GM12865 (cell line): ENCODE measurements at regions not wholly inside any gene's neighbourhood (a gene's known extent, or its start where the extent isn't known, plus 50 kb on each side); places are given as distances from the start of the nearest gene placed in this dataset.

Experiments used
- DNase-seq: peaks from one replicate; pipeline ENCODE4 v3.0.0; 2010; ENCODE audit warnings: low read depth
- H3K4me3 ChIP-seq: 2 replicates; pipeline ENCODE4 v1.5.1; 2011; ENCODE audit warnings: mild to moderate bottlenecking, low read depth, low read length, control low read depth
- CTCF ChIP-seq: IDR thresholded peaks from 2 replicates; pipeline ENCODE4 v1.5.1; 2011; ENCODE audit warnings: low read length, control low read depth, low read depth, inconsistent platforms; ENCODE audit not compliant: insufficient read depth; ENCODE audit errors: missing control alignments

- no peak overlapping the region for H3K4me3 ChIP-seq
- no peak for DNase-seq
- TF ChIP-seq CTCF, result no peak
Observed at GRCh38 chr4:184324939-184325477, 107.3 kb upstream of the ENPP6 start.

- TF ChIP-seq CTCF, result no peak
- H3K4me3 ChIP-seq, result no peak overlapping the region
- DNase-seq, result no peak
Observed at GRCh38 chr4:184322328-184323025, 104.8 kb upstream of the ENPP6 start.

GRCh38 chr4:184320631-184321030, 103.0 kb upstream of the ENPP6 start:
- DNase-seq, result no peak
- H3K4me3 ChIP-seq, result no peak overlapping the region
- no peak for TF ChIP-seq CTCF

GRCh38 chr4:184318852-184319251, 101.2 kb upstream of the ENPP6 start:
- H3K4me3 ChIP-seq, result peak overlapping the region; percentile 43

GRCh38 chr4:184317234-184317918, 99.7 kb upstream of the ENPP6 start:
- TF ChIP-seq CTCF, result no peak
- H3K4me3 ChIP-seq, result no peak overlapping the region
- DNase-seq, result no peak

More at GRCh38 chr4:184318852-184319251, 101.2 kb upstream of the ENPP6 start:
- TF ChIP-seq CTCF, result no peak
- DNase-seq, result no peak

GRCh38 chr4:184316821-184317220, 99.1 kb upstream of the ENPP6 start:
- DNase-seq, result no peak
- no peak overlapping the region for H3K4me3 ChIP-seq
- TF ChIP-seq CTCF, result no peak
